AG10803 (cell line): ENCODE measurements at regions not wholly inside any gene's neighbourhood (a gene's known extent, or its start where the extent isn't known, plus 50 kb on each side); places are given as distances from the start of the nearest gene placed in this dataset.
"Not testable (repeated sequence)": the region's sequence is repeated elsewhere in the genome, so short reads cannot be mapped to it uniquely, and the experiment has no call there.

ENCODE experiments used
- DNase-seq: peaks from one replicate; pipeline ENCODE4 v3.0.0; 2010; ENCODE audit warnings: low read depth
- H3K4me3 ChIP-seq: 2 replicates; pipeline ENCODE4 v1.5.1; 2011; ENCODE audit warnings: mild to moderate bottlenecking, low read length, control low read depth
- CTCF ChIP-seq: conservative IDR thresholded peaks from 2 replicates; pipeline ENCODE4 v1.5.1; 2011; ENCODE audit warnings: mild to moderate bottlenecking, low read length, control low read depth, inconsistent platforms

GRCh38 chr4:132809298-132810032 is 339.6 kb upstream of the PCDH10 start:
- DNase-seq: no peak
- TF ChIP-seq CTCF: no peak
- H3K4me3 ChIP-seq: no peak overlapping the region

- not testable (repeated sequence) for DNase-seq, H3K4me3 ChIP-seq
Observed at GRCh38 chr4:132813061-132813460, 336.0 kb upstream of the PCDH10 start.

- TF ChIP-seq CTCF: no peak
- no peak for DNase-seq
- H3K4me3 ChIP-seq: no peak overlapping the region
Observed at GRCh38 chr4:132818091-132818490, 331.0 kb upstream of the PCDH10 start.

- no peak for TF ChIP-seq CTCF
- no peak overlapping the region for H3K4me3 ChIP-seq
- no peak for DNase-seq
Observed at GRCh38 chr4:132823419-132823818, 325.7 kb upstream of the PCDH10 start.

GRCh38 chr4:132824761-132825160 is 324.3 kb upstream of the PCDH10 start:
- no peak for TF ChIP-seq CTCF
- DNase-seq: no peak
- H3K4me3 ChIP-seq: no peak overlapping the region

GRCh38 chr4:132827522-132827921 is 321.6 kb upstream of the PCDH10 start:
- no peak for DNase-seq
- H3K4me3 ChIP-seq: no peak overlapping the region
- TF ChIP-seq CTCF: no peak

- H3K4me3 ChIP-seq: no peak overlapping the region
- DNase-seq: no peak
- TF ChIP-seq CTCF: no peak
Observed at GRCh38 chr4:132838244-132838643, 310.9 kb upstream of the PCDH10 start.
